ENCODE measurements at regions not wholly inside any gene's neighbourhood (a gene's known extent, or its start where the extent isn't known, plus 50 kb on each side); places are given as distances from the start of the nearest gene placed in this dataset.

DNA sequence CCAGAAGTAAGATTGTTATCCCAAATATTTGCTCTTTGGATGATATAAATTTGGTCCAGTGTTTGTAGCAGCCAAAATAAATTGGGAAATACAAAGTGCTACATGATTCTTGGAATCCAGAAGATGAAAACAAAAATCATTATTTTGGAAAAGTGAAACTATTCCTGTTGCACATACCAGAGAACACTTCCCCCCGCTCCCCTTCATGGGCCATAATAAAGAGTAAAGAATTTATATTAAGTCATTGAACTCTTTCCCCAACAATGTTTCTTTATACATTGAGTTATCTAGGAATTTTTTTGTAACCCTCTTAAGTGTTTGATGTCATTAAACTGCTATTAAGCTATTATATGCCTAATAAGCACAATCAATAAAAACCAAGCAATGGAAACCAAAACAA lies 490.4 kb upstream of the HS3ST5 start:
- Histone ChIP-seq H3K27ac (ENCODE audit: low read length) (no peak overlapping the region), H3K4me1 (ENCODE audit: control insufficient read depth, insufficient read depth, low read length) (no peaks in the 10 kb centered on the region), H3K4me3 (ENCODE audit: low read depth in 2 of 2, low read length in 2 of 2) (no peak overlapping the region), H3K36me3 (ENCODE audit: control insufficient read depth, insufficient read depth, low read length) (no peaks in the 10 kb centered on the region), H3K27me3 (ENCODE audit: control insufficient read depth, insufficient read depth, low read length) (no peaks in the 10 kb centered on the region), H3K9me3 (ENCODE audit: control insufficient read depth, insufficient read depth, low read depth, low read length) (no peaks in the 10 kb centered on the region)
- POLR2A ChIA-PET = no interaction called here
- DNase-seq (ENCODE audit: low read depth, low spot score) = no peak
- intact Hi-C loops (cut with micrococcal nuclease; ENCODE audit: unreplicated experiment) (no loop called here), in situ Hi-C loops (cut with HindIII; ENCODE audit: low pct_unique_long_range_greater_than_20kb, low sequenced_read_pairs) (no loop called here)
- BruUV-seq (replicated peaks) = no TSS peak
- ATAC-seq = no peak
- CTCF ChIA-PET = no interaction called here
- no peak for TF ChIP-seq SIN3A (IDR thresholded peaks at IDR 0.05; ENCODE audit: borderline replicate concordance, insufficient read depth, low read depth, low read length)
- TF ChIP-seq, protein P1, sequence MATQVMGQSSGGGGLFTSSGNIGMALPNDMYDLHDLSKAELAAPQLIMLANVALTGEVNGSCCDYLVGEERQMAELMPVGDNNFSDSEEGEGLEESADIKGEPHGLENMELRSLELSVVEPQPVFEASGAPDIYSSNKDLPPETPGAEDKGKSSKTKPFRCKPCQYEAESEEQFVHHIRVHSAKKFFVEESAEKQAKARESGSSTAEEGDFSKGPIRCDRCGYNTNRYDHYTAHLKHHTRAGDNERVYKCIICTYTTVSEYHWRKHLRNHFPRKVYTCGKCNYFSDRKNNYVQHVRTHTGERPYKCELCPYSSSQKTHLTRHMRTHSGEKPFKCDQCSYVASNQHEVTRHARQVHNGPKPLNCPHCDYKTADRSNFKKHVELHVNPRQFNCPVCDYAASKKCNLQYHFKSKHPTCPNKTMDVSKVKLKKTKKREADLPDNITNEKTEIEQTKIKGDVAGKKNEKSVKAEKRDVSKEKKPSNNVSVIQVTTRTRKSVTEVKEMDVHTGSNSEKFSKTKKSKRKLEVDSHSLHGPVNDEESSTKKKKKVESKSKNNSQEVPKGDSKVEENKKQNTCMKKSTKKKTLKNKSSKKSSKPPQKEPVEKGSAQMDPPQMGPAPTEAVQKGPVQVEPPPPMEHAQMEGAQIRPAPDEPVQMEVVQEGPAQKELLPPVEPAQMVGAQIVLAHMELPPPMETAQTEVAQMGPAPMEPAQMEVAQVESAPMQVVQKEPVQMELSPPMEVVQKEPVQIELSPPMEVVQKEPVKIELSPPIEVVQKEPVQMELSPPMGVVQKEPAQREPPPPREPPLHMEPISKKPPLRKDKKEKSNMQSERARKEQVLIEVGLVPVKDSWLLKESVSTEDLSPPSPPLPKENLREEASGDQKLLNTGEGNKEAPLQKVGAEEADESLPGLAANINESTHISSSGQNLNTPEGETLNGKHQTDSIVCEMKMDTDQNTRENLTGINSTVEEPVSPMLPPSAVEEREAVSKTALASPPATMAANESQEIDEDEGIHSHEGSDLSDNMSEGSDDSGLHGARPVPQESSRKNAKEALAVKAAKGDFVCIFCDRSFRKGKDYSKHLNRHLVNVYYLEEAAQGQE (IDR thresholded peaks at IDR 0.05; ENCODE audit: insufficient read depth in 1 of 2, low read depth in 2 of 2, low read length in 1 of 2) = no peak
- TF ChIP-seq, protein P2, sequence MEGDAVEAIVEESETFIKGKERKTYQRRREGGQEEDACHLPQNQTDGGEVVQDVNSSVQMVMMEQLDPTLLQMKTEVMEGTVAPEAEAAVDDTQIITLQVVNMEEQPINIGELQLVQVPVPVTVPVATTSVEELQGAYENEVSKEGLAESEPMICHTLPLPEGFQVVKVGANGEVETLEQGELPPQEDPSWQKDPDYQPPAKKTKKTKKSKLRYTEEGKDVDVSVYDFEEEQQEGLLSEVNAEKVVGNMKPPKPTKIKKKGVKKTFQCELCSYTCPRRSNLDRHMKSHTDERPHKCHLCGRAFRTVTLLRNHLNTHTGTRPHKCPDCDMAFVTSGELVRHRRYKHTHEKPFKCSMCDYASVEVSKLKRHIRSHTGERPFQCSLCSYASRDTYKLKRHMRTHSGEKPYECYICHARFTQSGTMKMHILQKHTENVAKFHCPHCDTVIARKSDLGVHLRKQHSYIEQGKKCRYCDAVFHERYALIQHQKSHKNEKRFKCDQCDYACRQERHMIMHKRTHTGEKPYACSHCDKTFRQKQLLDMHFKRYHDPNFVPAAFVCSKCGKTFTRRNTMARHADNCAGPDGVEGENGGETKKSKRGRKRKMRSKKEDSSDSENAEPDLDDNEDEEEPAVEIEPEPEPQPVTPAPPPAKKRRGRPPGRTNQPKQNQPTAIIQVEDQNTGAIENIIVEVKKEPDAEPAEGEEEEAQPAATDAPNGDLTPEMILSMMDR (IDR thresholded peaks at IDR 0.05) = no peak
- TF ChIP-seq POLR2AphosphoS5 (IDR thresholded peaks at IDR 0.05; ENCODE audit: low read depth, low read length) = no peak
- TF ChIP-seq TCF7L2 (IDR thresholded peaks at IDR 0.05; ENCODE audit: low read depth, low read length) = no peak

DNA sequence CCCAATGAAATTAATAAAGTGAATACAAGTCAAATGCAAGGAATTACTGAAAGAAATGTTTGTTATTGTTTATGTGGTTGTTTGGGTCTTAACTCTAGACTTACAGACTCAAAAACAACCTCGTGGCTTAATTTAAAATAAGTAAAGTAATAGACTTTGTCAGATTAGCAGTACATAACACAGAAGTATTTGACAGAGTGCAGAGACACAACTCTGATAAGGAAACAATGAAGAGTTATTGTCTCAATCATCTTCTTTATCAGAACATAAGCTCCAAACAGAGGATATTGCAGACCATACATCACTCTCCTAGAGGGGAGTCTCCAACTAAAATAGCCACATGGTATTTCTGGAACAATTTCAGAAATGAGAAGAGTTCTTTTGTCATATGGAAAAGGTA lies 487.7 kb upstream of the HS3ST5 start:
- DNase-seq (ENCODE audit: low read depth, low spot score) (no peak), ATAC-seq (no peak)
- Histone ChIP-seq H3K4me3 (ENCODE audit: low read depth in 2 of 2, low read length in 2 of 2) (no peak overlapping the region), H3K4me1 (ENCODE audit: control insufficient read depth, insufficient read depth, low read length) (no peaks in the 10 kb centered on the region), H3K27me3 (ENCODE audit: control insufficient read depth, insufficient read depth, low read length) (no peaks in the 10 kb centered on the region), H3K36me3 (ENCODE audit: control insufficient read depth, insufficient read depth, low read length) (no peaks in the 10 kb centered on the region), H3K9me3 (ENCODE audit: control insufficient read depth, insufficient read depth, low read depth, low read length) (no peaks in the 10 kb centered on the region), H3K27ac (ENCODE audit: low read length) (no peak overlapping the region)
- BruUV-seq (replicated peaks) = no TSS peak
- ChIA-PET POLR2A (no interaction called here), CTCF (no interaction called here)
- TF ChIP-seq, protein P2 (IDR thresholded peaks at IDR 0.05) = no peak
- TF ChIP-seq TCF7L2 (IDR thresholded peaks at IDR 0.05; ENCODE audit: low read depth, low read length) (no peak), SIN3A (IDR thresholded peaks at IDR 0.05; ENCODE audit: borderline replicate concordance, insufficient read depth, low read depth, low read length) (no peak), POLR2AphosphoS5 (IDR thresholded peaks at IDR 0.05; ENCODE audit: low read depth, low read length) (no peak)
- TF ChIP-seq, protein P1 (IDR thresholded peaks at IDR 0.05; ENCODE audit: insufficient read depth in 1 of 2, low read depth in 2 of 2, low read length in 1 of 2) = no peak
- in situ Hi-C loops (cut with HindIII; ENCODE audit: low pct_unique_long_range_greater_than_20kb, low sequenced_read_pairs) (no loop called here), intact Hi-C loops (cut with micrococcal nuclease; ENCODE audit: unreplicated experiment) (no loop called here)
